M059J (cell line): ENCODE measurements at regions not wholly inside any gene's neighbourhood (a gene's known extent, or its start where the extent isn't known, plus 50 kb on each side); places are given as distances from the start of the nearest gene placed in this dataset.

Experiments
- DNase-seq: peaks from one replicate; pipeline ENCODE4 v3.0.0-alpha.2; 2012; ENCODE audit warnings: low read depth

DNA sequence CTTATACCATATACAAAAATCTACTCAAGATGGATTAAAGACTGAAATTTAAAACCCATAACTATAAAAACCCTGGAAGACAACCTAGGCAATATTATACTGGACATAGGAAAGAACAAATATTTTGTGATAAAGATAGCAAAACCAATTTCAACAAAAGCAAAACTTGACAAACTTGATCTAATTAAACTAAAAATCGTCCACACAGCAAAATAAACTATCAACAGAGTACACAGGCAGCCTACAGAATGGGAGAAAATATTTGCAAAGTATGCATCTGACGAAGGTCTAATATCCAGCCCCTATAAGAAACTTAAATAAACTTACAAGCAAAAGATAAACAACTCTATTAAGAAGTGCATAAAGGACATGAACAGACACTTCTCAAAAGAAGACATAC, 240.1 kb downstream of the HGF start:
- DNase-seq: no peak

GRCh38 chr7:81527651-81528050, 242.2 kb downstream of the HGF start:
- peak; percentile 20 for DNase-seq

GRCh38 chr7:81526971-81527370, 242.9 kb downstream of the HGF start:
- no peak for DNase-seq

GRCh38 chr7:81525841-81526240, 244.0 kb downstream of the HGF start:
- DNase-seq: no peak

DNA sequence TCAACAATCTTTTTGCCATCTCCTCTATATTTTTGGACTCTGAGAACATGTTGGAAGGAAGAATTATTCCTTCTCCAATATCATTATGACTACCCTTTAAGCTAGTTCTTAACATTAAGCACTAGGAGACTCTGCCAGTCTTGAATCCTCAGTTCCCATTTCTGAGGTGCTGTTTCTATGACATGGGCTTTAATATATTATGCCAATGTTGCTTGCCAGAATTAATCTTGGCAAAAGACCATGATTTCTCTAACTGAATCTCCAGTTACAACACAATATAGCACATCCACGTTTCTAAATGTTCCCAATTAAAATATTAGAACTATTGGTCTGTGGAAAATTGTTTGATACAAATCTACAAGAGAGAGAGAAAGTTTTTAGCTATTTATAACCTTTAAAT, 250.0 kb downstream of the HGF start:
- DNase-seq: no peak

- no peak for DNase-seq
These were observed 252.9 kb downstream of the HGF start for GRCh38 chr7:81516898-81517297.

DNA sequence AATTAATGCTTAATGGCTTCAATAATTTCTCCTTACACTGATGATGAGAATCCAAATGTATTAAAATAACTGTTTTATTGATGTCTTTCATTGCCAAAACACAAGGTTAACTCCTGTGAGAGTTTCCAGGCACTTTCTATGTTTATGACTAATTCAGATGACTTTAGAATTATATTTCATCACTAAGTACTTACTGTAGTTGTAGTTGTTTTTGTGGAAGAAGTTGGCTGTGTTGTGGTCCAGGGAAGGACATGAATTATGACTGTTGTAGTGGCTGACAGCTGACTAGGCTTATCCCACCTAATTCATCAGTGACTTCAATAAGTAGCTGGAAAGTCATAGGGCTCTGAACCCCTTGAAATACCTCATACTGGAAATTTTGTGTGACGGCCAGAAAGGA, 254.8 kb downstream of the HGF start:
- peak; percentile 35 for DNase-seq

DNA sequence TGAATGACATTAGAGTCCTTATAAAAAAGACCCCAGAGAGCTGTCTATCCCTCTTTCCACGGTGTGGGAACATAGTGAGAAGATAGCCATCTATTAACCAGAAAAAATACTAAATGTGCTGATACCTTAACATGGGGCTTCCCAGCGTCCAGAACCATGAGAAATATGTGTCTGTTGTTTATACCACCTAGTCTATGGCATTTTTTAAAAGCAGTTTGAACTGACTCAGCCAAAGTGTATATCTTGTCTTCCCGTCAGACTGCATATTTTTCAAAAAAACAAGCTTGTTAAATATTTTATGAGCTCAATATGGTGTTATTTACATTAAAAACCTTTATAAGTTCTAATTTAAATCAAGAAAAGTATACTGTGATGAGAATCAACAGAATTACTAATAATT, 255.3 kb downstream of the HGF start:
- DNase-seq: peak; percentile 8

- no peak for DNase-seq
These were observed 259.7 kb downstream of the HGF start for GRCh38 chr7:81510122-81510521.

DNA sequence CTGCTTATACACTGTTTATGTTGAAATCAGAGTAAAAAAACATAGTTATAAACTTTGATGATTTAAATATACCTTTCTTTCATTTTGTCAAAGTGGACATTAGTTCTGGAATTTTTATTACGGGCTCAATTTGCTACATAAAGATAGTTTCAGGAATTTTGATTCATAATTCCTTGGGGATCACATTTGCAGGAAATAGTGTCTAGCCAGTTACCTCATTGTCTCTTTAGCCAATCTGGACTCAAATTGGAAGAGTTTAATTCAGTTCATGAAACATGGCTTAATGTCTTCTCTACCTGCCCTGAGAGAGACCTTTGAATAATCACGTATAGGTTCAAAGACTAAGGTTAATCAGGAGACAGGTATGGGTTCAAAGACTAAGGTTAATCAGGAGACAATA, 262.6 kb downstream of the HGF start:
- DNase-seq: no peak

DNA sequence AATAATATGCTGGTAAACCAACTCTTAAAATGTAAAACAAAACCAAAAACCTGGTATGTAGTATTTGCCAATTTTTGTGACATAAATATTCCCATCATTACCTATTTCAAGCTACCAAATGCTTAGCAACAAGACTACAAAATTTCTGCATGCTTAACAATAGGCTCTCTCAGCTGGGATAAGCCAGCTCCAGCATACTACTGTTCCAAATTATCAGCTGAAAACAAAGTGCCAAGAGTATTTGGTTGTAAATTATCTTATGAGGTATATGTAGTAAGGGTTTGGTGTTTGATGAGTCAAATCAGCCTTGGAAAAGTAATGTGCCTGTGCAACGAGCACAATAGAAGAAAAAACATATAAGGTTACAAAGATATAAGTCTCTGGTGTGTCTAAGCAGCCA, 263.2 kb downstream of the HGF start:
- no peak for DNase-seq

- no peak for DNase-seq
These were observed 266.1 kb downstream of the HGF start for GRCh38 chr7:81503771-81504170.

DNA sequence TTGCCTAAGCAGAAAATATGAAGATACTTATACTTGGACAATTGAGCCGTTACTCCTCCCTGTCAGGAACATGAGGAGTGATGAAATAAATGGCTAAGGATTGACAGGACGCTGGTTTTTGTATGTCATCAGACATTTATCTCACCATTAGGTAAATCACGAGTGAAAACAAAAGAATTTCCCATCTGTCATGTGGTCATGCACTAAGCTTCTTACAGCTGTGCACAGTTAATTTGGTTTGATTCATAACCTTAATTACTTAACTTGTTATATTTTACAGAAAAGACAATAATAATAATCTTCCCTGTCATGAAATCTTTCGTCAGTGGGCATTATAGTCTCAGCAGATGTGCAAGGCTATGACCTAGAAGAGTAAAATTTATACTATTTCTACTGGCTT, 266.5 kb downstream of the HGF start:
- no peak for DNase-seq

DNA sequence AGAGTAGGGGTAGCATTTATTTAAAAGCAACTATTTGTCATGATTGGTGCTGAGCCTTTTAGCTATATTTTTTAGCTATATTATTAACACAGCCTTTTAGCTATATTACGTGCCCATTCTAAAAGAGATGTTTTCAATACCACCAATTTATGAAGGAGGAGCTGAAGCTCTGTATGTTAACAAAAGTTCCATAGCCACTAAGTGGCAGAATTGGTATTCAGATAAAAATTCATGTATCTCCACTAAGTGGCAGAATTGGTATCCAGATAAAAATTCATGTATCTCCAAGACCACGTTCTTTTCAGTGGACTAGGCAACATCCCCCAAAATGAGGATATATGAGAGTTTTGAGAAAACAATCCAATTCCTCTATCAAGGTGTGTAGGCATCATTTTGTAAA, 268.6 kb downstream of the HGF start:
- DNase-seq: peak; percentile 9

- no peak for DNase-seq
These were observed 269.2 kb downstream of the HGF start for GRCh38 chr7:81500631-81501030.

- peak; percentile 78 for DNase-seq
These were observed 270.4 kb downstream of the HGF start for GRCh38 chr7:81499262-81500116.

DNA sequence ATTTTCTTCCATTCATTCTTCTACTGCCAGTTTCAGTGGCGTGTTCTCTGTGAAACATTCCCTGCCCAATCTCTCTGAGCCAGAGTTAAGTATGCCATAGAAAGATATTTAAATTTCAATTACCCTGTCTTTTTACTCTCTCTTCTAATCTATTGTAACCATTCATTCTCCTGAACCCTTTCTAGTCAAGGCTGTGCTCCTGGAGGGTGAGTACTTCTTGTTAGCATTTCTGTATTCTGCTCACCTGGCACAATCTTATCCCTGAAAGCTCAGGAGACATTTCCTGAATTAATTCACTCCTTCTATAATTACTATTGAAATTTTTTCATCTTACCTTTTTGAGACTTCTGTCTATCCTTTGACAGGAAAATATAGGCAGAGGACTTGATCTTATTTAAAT, 271.7 kb downstream of the HGF start:
- no peak for DNase-seq

DNA sequence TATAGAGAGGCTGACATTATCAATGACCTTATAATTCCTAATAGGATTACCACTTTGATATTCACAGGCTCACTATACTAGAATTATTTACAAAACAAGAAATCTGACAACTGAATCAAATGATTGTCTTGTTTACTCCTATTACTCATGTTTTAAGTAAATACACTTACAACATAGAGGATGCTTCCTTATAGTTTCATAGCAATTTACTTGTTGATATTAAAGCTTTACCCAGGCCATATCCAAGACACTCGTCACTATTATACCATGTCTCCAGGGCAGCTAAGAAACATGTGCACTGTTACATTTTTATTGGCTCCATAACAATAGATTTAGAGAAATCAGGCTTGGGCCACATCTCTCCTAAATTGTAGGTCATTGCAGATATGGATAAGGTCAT, 276.9 kb downstream of the HGF start:
- no peak for DNase-seq

- no peak for DNase-seq
These were observed 277.6 kb downstream of the HGF start for GRCh38 chr7:81492240-81492639.

DNA sequence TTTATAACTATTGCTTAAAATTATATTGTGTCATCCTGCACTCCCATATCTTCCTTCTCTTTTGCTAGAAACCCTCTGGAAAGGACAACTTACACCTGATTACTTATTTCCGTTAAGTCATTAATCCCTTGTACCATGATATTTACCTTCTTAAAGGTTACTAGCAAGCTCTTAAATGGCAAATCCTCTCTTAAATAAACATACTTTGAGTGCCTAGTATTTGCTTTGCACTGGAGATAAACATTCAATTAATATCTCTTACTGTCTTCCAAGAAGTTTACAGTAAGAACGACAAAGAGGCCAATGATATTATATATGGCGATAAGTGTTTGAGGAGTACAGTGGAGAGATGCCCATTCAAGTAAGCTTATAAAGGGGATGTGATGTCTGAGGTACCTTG, 278.3 kb downstream of the HGF start:
- no peak for DNase-seq

DNA sequence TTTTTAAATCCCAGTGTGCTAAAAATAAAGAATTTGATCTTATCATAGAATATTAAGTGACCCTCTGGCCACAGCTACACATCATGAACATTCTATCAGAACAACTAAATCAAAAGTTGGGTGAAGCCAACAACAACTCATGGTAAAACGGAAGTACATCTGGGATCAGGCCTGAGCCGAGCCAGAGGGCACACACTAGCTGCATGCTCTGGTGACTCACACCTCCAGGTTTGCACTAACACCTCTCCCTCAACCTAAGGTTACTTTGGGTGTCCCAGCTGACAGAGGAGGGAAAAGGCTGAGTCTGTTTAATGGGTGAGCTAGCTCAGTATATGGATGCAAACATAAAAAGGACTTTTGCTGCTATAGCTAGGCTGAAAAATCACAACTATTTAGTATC, 281.6 kb downstream of the HGF start:
- DNase-seq: peak; percentile 18

DNA sequence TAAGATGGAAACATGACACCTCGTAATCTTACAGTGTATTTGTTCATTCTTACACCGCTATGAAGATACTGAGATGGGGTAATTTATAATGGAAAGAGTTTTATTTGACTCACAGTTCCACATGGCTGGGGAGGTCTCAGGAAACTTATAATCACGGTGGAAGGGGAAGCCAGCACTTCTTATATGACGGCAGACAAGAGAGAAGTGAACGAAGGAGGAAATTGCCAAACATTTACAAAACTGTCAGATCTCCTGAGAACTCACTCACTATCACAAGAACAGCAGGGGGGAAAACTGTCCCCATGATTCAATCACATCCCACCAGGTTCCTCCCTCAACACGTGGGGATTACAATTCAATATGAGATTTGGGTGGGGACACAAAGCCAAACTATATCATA, 282.3 kb downstream of the HGF start:
- no peak for DNase-seq

DNA sequence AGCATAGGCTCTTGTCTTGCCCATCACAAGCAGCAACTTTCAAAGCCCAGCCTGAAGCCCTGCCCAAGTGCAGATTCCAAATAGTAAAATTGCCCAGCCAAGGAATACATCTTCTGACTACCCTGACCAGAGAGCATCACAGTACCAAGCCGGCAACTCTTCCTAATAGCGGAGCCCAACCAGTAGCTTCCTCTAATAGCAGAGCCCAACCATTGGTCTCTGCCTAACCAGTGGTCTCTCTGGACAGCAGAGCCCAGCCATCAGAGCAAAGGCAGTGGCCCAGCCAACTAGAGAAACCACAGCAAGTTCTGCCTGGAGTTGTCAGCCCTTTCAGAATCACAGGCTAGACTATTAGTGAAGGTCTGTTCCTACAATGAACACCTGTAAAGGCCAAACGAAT, 285.6 kb downstream of the HGF start:
- DNase-seq: peak; percentile 88

DNA sequence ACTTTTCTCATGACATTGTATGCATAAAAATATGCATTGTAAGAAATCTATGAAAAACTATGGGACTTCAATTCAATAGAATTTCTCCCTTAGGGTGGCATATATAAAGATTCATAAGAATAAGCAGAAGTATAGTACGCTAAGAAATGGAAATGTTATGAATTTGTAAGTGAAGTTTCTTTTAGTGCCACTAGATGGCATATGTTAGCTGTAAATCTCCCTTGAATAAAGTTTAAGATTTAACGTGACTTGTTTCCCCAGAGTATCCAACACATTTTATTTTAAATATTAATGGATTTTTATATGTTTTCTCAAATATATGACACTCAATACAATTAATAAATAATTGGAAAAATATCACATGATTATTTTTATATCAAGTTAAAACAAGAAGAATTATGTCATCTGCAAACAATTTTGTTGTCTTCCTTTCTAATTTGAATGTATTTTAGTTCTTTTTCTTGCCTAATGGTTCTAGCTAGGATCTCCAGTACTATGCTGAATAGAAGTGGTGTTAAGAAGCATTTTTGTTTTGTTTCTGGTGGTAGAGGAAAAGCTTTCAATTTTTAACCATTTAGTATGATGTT, 287.2 kb downstream of the HGF start:
- DNase-seq: peak; percentile 27
